ENCODE measurements at regions not wholly inside any gene's neighbourhood (a gene's known extent, or its start where the extent isn't known, plus 50 kb on each side); places are given as distances from the start of the nearest gene placed in this dataset.

GRCh38 chr4:64001229-64001898, 407.9 kb downstream of the TECRL start:
- no peak for DNase-seq (ENCODE audit: low spot score)
- ChIA-PET POLR2A (no interaction called here), CTCF (ENCODE audit: unreplicated experiment) (no interaction called here)
- H3K36me3 ChIP-seq (ENCODE audit: insufficient read depth, low read length): no peaks in the 10 kb centered on the region
- no TSS peak for BruUV-seq (replicated peaks)
- H2AFZ ChIP-seq (ENCODE audit: low read length): no peak overlapping the region
- H3K4me1 ChIP-seq (ENCODE audit: insufficient read depth, low read length, poor library complexity, severe bottlenecking): no peaks in the 10 kb centered on the region
- H3K79me2 ChIP-seq (ENCODE audit: insufficient read depth, low read depth, low read length): no peaks in the 10 kb centered on the region
- H3K9me3 ChIP-seq (ENCODE audit: low read length): no peaks in the 10 kb centered on the region
- H3K4me3 ChIP-seq (ENCODE audit: low read depth, low read length, poor library complexity, severe bottlenecking): no peak overlapping the region
- intact Hi-C loops (cut with micrococcal nuclease; ENCODE audit: unreplicated experiment): no loop called here
- no peaks in the 10 kb centered on the region for H3K9me2 ChIP-seq (ENCODE audit: insufficient read depth, low read length)
- H3K4me2 ChIP-seq (ENCODE audit: low read length): no peak overlapping the region
- no peak overlapping the region for H3K27ac ChIP-seq (ENCODE audit: low read depth, low read length, poor library complexity, severe bottlenecking)
- H4K20me1 ChIP-seq (ENCODE audit: insufficient read depth, low read length): no peaks in the 10 kb centered on the region
- TF ChIP-seq EZH2phosphoT487 (IDR thresholded peaks at IDR 0.05; ENCODE audit: borderline replicate concordance, low read depth, low read length): no peak
- TF ChIP-seq, protein P1, sequence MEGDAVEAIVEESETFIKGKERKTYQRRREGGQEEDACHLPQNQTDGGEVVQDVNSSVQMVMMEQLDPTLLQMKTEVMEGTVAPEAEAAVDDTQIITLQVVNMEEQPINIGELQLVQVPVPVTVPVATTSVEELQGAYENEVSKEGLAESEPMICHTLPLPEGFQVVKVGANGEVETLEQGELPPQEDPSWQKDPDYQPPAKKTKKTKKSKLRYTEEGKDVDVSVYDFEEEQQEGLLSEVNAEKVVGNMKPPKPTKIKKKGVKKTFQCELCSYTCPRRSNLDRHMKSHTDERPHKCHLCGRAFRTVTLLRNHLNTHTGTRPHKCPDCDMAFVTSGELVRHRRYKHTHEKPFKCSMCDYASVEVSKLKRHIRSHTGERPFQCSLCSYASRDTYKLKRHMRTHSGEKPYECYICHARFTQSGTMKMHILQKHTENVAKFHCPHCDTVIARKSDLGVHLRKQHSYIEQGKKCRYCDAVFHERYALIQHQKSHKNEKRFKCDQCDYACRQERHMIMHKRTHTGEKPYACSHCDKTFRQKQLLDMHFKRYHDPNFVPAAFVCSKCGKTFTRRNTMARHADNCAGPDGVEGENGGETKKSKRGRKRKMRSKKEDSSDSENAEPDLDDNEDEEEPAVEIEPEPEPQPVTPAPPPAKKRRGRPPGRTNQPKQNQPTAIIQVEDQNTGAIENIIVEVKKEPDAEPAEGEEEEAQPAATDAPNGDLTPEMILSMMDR (conservative IDR thresholded peaks at IDR 0.05; ENCODE audit: low read length): no peak

DNA sequence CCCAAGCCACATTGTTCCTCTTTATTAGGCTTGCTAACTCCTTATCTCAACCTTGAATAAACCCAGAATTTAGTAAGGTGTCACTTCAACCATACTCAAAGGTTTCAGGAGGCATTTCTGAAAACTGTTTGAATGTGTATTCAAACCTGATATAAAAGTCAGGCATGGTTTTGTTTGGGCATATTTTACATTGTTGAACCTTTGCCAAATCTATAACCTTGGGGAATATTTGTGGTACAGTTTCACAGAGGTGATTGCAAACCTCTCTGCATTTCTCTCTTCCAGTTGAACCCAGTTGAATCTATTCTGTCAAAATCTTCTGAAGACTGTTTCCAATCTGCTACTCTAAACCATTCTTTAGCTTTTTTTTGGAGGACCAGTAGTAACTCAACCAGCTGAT, 409.0 kb downstream of the TECRL start:
- no peaks in the 10 kb centered on the region for H3K4me1 ChIP-seq (ENCODE audit: insufficient read depth, low read length, poor library complexity, severe bottlenecking)
- no peak overlapping the region for H3K27ac ChIP-seq (ENCODE audit: low read depth, low read length, poor library complexity, severe bottlenecking)
- no peaks in the 10 kb centered on the region for H3K9me3 ChIP-seq (ENCODE audit: low read length)
- TF ChIP-seq, protein P1 (conservative IDR thresholded peaks at IDR 0.05; ENCODE audit: low read length): no peak
- TF ChIP-seq EZH2phosphoT487 (IDR thresholded peaks at IDR 0.05; ENCODE audit: borderline replicate concordance, low read depth, low read length): no peak
- no TSS peak for BruUV-seq (replicated peaks)
- intact Hi-C loops (cut with micrococcal nuclease; ENCODE audit: unreplicated experiment): no loop called here
- no peaks in the 10 kb centered on the region for H3K36me3 ChIP-seq (ENCODE audit: insufficient read depth, low read length)
- no peaks in the 10 kb centered on the region for H3K79me2 ChIP-seq (ENCODE audit: insufficient read depth, low read depth, low read length)
- H3K4me3 ChIP-seq (ENCODE audit: low read depth, low read length, poor library complexity, severe bottlenecking): no peak overlapping the region
- no peaks in the 10 kb centered on the region for H4K20me1 ChIP-seq (ENCODE audit: insufficient read depth, low read length)
- no peak for DNase-seq (ENCODE audit: low spot score)
- ChIA-PET CTCF (ENCODE audit: unreplicated experiment) (no interaction called here), POLR2A (no interaction called here)
- no peak overlapping the region for H3K4me2 ChIP-seq (ENCODE audit: low read length)
- no peak overlapping the region for H2AFZ ChIP-seq (ENCODE audit: low read length)
- no peaks in the 10 kb centered on the region for H3K9me2 ChIP-seq (ENCODE audit: insufficient read depth, low read length)

DNA sequence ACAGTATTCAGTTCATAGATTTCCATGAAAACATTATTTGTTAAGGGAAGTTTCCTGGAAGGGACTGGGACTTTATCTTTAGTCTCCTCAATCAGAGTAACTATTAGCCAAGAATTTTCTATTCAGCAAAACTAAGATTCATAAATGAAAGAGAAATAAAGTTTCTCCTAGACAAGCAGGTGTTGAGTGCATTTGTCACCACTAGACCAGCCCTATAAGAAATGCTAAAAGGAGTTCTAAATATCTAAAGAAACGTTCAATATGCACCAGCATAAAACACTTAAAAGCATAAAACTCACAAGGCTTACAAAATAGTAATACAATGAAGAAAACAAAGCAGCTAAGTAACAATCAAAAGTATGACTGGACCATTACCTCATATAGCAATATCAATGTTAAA, 423.0 kb downstream of the TECRL start:
- CTCF ChIA-PET (ENCODE audit: unreplicated experiment): no interaction called here

More for the DNA sequence above, 423.0 kb downstream of the TECRL start:
- no peak overlapping the region for H2AFZ ChIP-seq (ENCODE audit: low read length)
- no peaks in the 10 kb centered on the region for H3K79me2 ChIP-seq (ENCODE audit: insufficient read depth, low read depth, low read length)
- intact Hi-C loops (cut with micrococcal nuclease; ENCODE audit: unreplicated experiment): no loop called here
- no peak for TF ChIP-seq EZH2phosphoT487 (IDR thresholded peaks at IDR 0.05; ENCODE audit: borderline replicate concordance, low read depth, low read length)
- TF ChIP-seq, protein P1 (conservative IDR thresholded peaks at IDR 0.05; ENCODE audit: low read length): no peak
- H3K4me1 ChIP-seq (ENCODE audit: insufficient read depth, low read length, poor library complexity, severe bottlenecking): no peaks in the 10 kb centered on the region
- H3K27ac ChIP-seq (ENCODE audit: low read depth, low read length, poor library complexity, severe bottlenecking): no peak overlapping the region
- H3K36me3 ChIP-seq (ENCODE audit: insufficient read depth, low read length): no peaks in the 10 kb centered on the region
- H3K9me2 ChIP-seq (ENCODE audit: insufficient read depth, low read length): no peaks in the 10 kb centered on the region
- no peak for DNase-seq (ENCODE audit: low spot score)
- no peak overlapping the region for H3K4me2 ChIP-seq (ENCODE audit: low read length)
- no TSS peak for BruUV-seq (replicated peaks)
- no peaks in the 10 kb centered on the region for H4K20me1 ChIP-seq (ENCODE audit: insufficient read depth, low read length)
- 0 out of 2 replicates have a peak, but pooled peaks cover 3% of the 10 kb centered on the region for H3K9me3 ChIP-seq (ENCODE audit: low read length)
- POLR2A ChIA-PET: no interaction called here
- H3K4me3 ChIP-seq (ENCODE audit: low read depth, low read length, poor library complexity, severe bottlenecking): no peak overlapping the region

Data from OCI-LY7 (cell line).